IMR-90 (cell line): ENCODE measurements at regions not wholly inside any gene's neighbourhood (a gene's known extent, or its start where the extent isn't known, plus 50 kb on each side); places are given as distances from the start of the nearest gene placed in this dataset.

Experiments used
- CEBPB ChIP-seq: IDR thresholded peaks from 2 replicates; pipeline ENCODE4 v1.6.1; 2012; ENCODE audit warnings: low read depth, low read length, improper control_type of control experiment
- CTCF ChIP-seq: conservative IDR thresholded peaks from 2 replicates; pipeline ENCODE4 v1.5.1; 2012; ENCODE audit warnings: mild to moderate bottlenecking, low read depth, low read length, improper control_type of control experiment
- POLR2A ChIP-seq: IDR thresholded peaks from 2 replicates; pipeline ENCODE4 v1.6.1; 2012; ENCODE audit warnings: mild to moderate bottlenecking, low read depth, low read length

- no peak for TF ChIP-seq CEBPB
- TF ChIP-seq CTCF: no peak
- TF ChIP-seq POLR2A: no peak
These were observed 743.1 kb upstream of the B3GALT2 start for GRCh38 chr1:193929374-193930033.
